ENCODE measurements at regions not wholly inside any gene's neighbourhood (a gene's known extent, or its start where the extent isn't known, plus 50 kb on each side); places are given as distances from the start of the nearest gene placed in this dataset.

DNA sequence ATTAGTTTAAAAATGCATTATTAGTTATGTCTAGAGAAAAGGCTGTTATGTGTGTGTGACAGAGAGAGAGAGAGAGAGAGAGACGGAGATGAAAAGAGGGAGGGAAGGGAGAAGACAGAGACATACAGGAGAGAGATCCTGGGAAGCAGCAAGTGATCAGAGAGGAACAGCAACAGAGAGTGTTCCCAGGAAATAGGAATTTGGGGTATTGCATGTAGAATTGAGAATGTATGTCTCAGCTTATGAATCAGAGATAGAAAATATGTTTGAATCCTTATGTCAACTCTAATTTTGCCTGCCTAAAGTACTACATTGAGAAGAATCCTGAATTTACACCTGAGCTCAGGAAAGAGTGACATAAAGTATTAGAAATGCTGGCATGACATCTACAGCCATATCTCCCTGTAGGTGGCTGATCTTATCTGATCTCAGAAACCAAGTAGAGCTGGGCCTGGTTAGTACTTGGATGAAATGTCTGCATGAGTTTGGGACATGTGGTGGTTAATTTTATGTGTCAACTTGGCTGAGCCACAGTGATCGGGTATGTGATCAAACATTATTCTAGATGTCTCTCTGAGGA lies 130.6 kb downstream of the TENT5A start:
- Histone ChIP-seq H3K36me3 (ENCODE audit: control insufficient read depth in 2 of 4, insufficient read depth in 4 of 4, low read length in 3 of 4) (no peaks in the 10 kb centered on the region), H2BK5ac (ENCODE audit: low read depth, low read length) (no peak overlapping the region), H3K23ac (ENCODE audit: insufficient read length) (no peak overlapping the region), H3K56ac (replicated peaks; ENCODE audit: insufficient read length, low read depth, low read length) (no peak overlapping the region), H3K23me2 (ENCODE audit: low read depth, low read length) (no peaks in the 10 kb centered on the region), H3K27ac (ENCODE audit: low read depth, low read length) (no peak overlapping the region), H3K14ac (ENCODE audit: insufficient read length) (no peak overlapping the region), H4K91ac (replicated peaks; ENCODE audit: insufficient read length, low read length) (no peak overlapping the region), H2BK120ac (replicated peaks; ENCODE audit: low read depth, low read length) (no peak overlapping the region), H3K79me2 (ENCODE audit: control insufficient read depth in 1 of 2, insufficient read depth in 2 of 2, low read length in 2 of 2) (no peaks in the 10 kb centered on the region), H3K4me2 (ENCODE audit: insufficient read depth in 1 of 2, low read depth in 2 of 2, low read length in 2 of 2) (no peak overlapping the region), H4K8ac (ENCODE audit: extremely low read depth, insufficient read depth, low read length) (no peak overlapping the region), H3K4me1 (replicated peaks in 1 of 4; ENCODE audit: control insufficient read depth in 3 of 4, insufficient read depth in 4 of 4, low read length in 3 of 4) (no peaks in the 10 kb centered on the region), H3K18ac (ENCODE audit: extremely low read depth, low read length) (no peak overlapping the region), H4K20me1 (replicated peaks in 1 of 2; ENCODE audit: control insufficient read depth in 1 of 2, insufficient read depth in 2 of 2, low read length in 2 of 2) (no peaks in the 10 kb centered on the region), H4K5ac (ENCODE audit: insufficient read length, low read depth, low read length) (no peak overlapping the region), H3K4me3 (ENCODE audit: extremely low read depth in 1 of 4, insufficient read depth in 2 of 4, low read depth in 3 of 4, low read length in 4 of 4) (no peak overlapping the region), H2AFZ (ENCODE audit: low read length) (no peak overlapping the region), H3K4ac (replicated peaks; ENCODE audit: insufficient read length, low read depth, low read length) (no peak overlapping the region), H3K27me3 (replicated peaks in 1 of 4; ENCODE audit: control insufficient read depth in 3 of 4, extremely low read depth in 1 of 4, insufficient read depth in 3 of 4, low read length in 3 of 4) (no peaks in the 10 kb centered on the region), H3K9me3 (ENCODE audit: insufficient read depth in 2 of 2, low read depth in 1 of 2, low read length in 1 of 2) (no peaks in the 10 kb centered on the region), H2AK5ac (ENCODE audit: low read depth, low read length) (no peak overlapping the region), H2BK15ac (ENCODE audit: low read length) (no peak overlapping the region), H3K9ac (replicated peaks in 1 of 4; ENCODE audit: extremely low read depth in 1 of 4, low read depth in 3 of 4, low read length in 3 of 4) (no peak overlapping the region), H3K79me1 (ENCODE audit: low read depth, low read length) (no peaks in the 10 kb centered on the region), H2BK12ac (ENCODE audit: low read depth, low read length) (no peak overlapping the region), H2BK20ac (ENCODE audit: low read length) (no peak overlapping the region)
- CTCF ChIA-PET (ENCODE audit: partially characterized antibody) = no interaction called here
- 86% methylated on average over 2 of the region's 2 CpGs; no CpG with 5 or more reads in 1 of the 2 experiments for WGBS, 2 experiments (ENCODE audit: extremely low coverage in 1 of 2, insufficient coverage in 1 of 2, insufficient read length in 1 of 2, insufficient replicate concordance in 2 of 2, low coverage in 1 of 2, low lambda C conversion rate in 2 of 2, missing lambda C conversion rate in 1 of 2)
- FAIRE-seq (no peak), DNase-seq (ENCODE audit: low read depth in 1 of 2, low spot score in 2 of 2) (no peak)
- POLR2A ChIA-PET (ENCODE audit: partially characterized antibody) = no interaction called here
- TF ChIP-seq RFX5 (IDR thresholded peaks at IDR 0.05; ENCODE audit: borderline replicate concordance, low read depth, low read length) (no peak), CHD1 (IDR thresholded peaks at IDR 0.05; ENCODE audit: low read depth, low read length) (no peak), ASH2L (IDR thresholded peaks at IDR 0.05; ENCODE audit: low read length) (no peak), SP1 (IDR thresholded peaks at IDR 0.05; ENCODE audit: low read depth, low read length) (no peak), SAP30 (IDR thresholded peaks at IDR 0.05; ENCODE audit: insufficient read depth, insufficient replicate concordance, low read length) (no peak), TCF12 (IDR thresholded peaks at IDR 0.05; ENCODE audit: low read depth, low read length) (no peak), NANOG (IDR thresholded peaks at IDR 0.05; ENCODE audit: insufficient read depth, low read depth, low read length, poor library complexity, severe bottlenecking) (no peak), CREB1 (IDR thresholded peaks at IDR 0.05) (no peak), EZH2 (IDR thresholded peaks at IDR 0.05; ENCODE audit: low read depth, low read length, severe bottlenecking) (no peak), HDAC2 (IDR thresholded peaks at IDR 0.05; ENCODE audit: borderline replicate concordance in 1 of 2, low read depth in 2 of 2, low read length in 2 of 2) (no peak), EP300 (IDR thresholded peaks at IDR 0.05; ENCODE audit: borderline replicate concordance in 1 of 2, low read depth in 2 of 2, low read length in 2 of 2) (no peak), CEBPB (IDR thresholded peaks at IDR 0.05; ENCODE audit: low read depth, low read length) (no peak)
- TF ChIP-seq, protein P1, sequence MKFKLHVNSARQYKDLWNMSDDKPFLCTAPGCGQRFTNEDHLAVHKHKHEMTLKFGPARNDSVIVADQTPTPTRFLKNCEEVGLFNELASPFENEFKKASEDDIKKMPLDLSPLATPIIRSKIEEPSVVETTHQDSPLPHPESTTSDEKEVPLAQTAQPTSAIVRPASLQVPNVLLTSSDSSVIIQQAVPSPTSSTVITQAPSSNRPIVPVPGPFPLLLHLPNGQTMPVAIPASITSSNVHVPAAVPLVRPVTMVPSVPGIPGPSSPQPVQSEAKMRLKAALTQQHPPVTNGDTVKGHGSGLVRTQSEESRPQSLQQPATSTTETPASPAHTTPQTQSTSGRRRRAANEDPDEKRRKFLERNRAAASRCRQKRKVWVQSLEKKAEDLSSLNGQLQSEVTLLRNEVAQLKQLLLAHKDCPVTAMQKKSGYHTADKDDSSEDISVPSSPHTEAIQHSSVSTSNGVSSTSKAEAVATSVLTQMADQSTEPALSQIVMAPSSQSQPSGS (IDR thresholded peaks at IDR 0.05; ENCODE audit: low read length) = no peak

Measured in H1 (cell line).